Testis (tissue), 2 donors: ENCODE measurements at regions not wholly inside any gene's neighbourhood (a gene's known extent, or its start where the extent isn't known, plus 50 kb on each side); places are given as distances from the start of the nearest gene placed in this dataset.

Source experiments
- DNase-seq: peaks from one replicate; pipeline ENCODE4 v3.0.0-alpha.2; 2019
- H3K27ac ChIP-seq, 2 donors: fragments of 200-600 bp; sonication (generic); one replicate each; pipeline ENCODE4 v1.5.1; 2019
- H3K27me3 ChIP-seq: fragments of 200-600 bp; sonication (generic); one replicate; pipeline ENCODE4 v1.5.1; 2019
- H3K36me3 ChIP-seq: fragments of 200-600 bp; sonication (generic); one replicate; pipeline ENCODE4 v1.5.1; 2017; ENCODE audit warnings: low read depth; ENCODE audit errors: missing control alignments
- H3K4me1 ChIP-seq: fragments of 200-600 bp; sonication (generic); one replicate; pipeline ENCODE4 v1.5.1; 2019
- H3K4me3 ChIP-seq, 2 donors: fragments of 200-600 bp; sonication (generic); one replicate each; pipeline ENCODE4 v1.5.1; 2017 to 2019
- H3K9me3 ChIP-seq: fragments of 200-600 bp; sonication (generic); one replicate; pipeline ENCODE4 v1.5.1; 2017
- POLR2A ChIP-seq: fragments of 450-650 bp; IDR thresholded peaks from one replicate; pipeline ENCODE4 v1.6.1; 2017; ENCODE audit warnings: antibody characterized with exemption, mild to moderate bottlenecking, moderate library complexity
- WGBS, 2 donors: methylation state at CpG; one replicate each; pipeline ENCODE4 v1.1.5; 2018; 5-methylcytosine and 5-hydroxymethylcytosine counted together
- intact Hi-C: fragments of 100-400 bp; cut with DNase I; formaldehyde crosslinking; loops from one replicate; pipeline ENCODE4 v1.15.1; 2023; ENCODE audit warnings: low total_unique reads
- TF ChIP-seq, protein P1 (sequence below), 3 experiments: fragments of 450-650 bp in 2 of 3; fragments of 200-600 bp in 1 of 3; sonication (generic) in 1 of 3; IDR thresholded peaks; one replicate each; pipeline ENCODE4 v1.5.1; 2016 to 2019; ENCODE audit warnings: antibody characterized with exemption in 3 of 3, mild to moderate bottlenecking in 2 of 3, moderate library complexity in 1 of 3

DNA sequence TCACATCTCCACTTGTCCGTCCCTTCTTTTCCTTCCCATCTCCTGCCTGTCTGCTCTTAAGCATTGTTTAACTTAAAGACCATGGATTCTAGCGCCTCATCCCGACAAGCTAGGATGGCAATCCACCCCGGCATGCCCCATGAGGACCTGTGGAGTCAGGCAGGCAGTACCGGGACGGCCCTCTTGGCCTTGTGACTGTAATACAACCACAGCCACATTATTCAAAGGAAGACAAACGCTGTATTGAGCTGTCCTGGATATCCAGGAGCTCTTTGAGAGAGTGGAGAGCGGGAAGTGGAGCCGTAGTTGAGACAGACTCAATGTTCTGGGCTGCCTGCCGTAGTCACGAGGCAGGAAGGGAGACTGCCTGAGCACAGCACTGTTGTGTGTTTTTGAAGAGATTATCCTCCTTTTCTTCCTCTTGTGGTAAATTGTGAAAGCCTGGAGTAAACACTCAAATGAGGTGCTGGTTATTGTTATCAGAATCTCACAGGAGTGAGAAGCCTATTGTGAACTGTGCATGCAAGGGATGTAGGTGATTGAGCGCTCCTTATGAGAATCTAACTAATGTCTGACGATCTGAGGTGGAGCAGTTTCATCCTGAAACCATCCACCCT is 929.8 kb upstream of the CNTNAP5 start:
- Histone ChIP-seq H3K27ac (no peak overlapping the region), H3K4me3 (no peak overlapping the region), H3K36me3 (no peaks in the 10 kb centered on the region), H3K9me3 (no peaks in the 10 kb centered on the region), H3K27me3 (no peaks in the 10 kb centered on the region), H3K4me1 (no peaks in the 10 kb centered on the region)
- DNase-seq, result no peak
- no peak for TF ChIP-seq POLR2A
- TF ChIP-seq, protein P1, sequence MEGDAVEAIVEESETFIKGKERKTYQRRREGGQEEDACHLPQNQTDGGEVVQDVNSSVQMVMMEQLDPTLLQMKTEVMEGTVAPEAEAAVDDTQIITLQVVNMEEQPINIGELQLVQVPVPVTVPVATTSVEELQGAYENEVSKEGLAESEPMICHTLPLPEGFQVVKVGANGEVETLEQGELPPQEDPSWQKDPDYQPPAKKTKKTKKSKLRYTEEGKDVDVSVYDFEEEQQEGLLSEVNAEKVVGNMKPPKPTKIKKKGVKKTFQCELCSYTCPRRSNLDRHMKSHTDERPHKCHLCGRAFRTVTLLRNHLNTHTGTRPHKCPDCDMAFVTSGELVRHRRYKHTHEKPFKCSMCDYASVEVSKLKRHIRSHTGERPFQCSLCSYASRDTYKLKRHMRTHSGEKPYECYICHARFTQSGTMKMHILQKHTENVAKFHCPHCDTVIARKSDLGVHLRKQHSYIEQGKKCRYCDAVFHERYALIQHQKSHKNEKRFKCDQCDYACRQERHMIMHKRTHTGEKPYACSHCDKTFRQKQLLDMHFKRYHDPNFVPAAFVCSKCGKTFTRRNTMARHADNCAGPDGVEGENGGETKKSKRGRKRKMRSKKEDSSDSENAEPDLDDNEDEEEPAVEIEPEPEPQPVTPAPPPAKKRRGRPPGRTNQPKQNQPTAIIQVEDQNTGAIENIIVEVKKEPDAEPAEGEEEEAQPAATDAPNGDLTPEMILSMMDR (IDR thresholded peaks at IDR 0.05), result no peak
- intact Hi-C loops, result no loop called here
- WGBS, 2 donors, result 67 to 70% methylated on average over 12 to 13 of the region's 13 CpGs

DNA sequence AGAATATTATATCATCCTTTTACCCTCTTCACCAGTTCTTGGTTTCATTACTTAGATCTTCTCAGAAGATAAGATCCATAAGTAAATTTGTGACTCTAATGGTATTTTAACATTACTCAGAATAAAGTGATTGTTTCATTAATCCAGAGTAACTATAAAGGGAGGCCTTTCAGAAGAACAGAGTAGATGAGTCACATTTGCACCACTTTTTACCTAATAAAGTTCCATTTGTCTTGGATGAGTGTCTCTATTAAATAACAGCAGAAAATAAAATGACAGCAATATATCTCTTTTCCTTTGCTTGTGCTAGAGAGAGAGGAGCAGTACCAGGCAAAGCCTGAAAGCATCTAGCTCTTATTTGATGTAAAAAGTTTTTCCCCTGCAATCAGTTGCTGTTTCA is 926.5 kb upstream of the CNTNAP5 start:
- no peaks in the 10 kb centered on the region for H3K27me3 ChIP-seq
- H3K4me3 ChIP-seq, result no peak overlapping the region
- no peaks in the 10 kb centered on the region for H3K36me3 ChIP-seq
- H3K9me3 ChIP-seq, result no peaks in the 10 kb centered on the region
- intact Hi-C loops, result no loop called here
- no peak for DNase-seq
- TF ChIP-seq, protein P1 (IDR thresholded peaks at IDR 0.05), result no peak
- no peak for TF ChIP-seq POLR2A
- no peak overlapping the region for H3K27ac ChIP-seq
- H3K4me1 ChIP-seq, result no peaks in the 10 kb centered on the region

DNA sequence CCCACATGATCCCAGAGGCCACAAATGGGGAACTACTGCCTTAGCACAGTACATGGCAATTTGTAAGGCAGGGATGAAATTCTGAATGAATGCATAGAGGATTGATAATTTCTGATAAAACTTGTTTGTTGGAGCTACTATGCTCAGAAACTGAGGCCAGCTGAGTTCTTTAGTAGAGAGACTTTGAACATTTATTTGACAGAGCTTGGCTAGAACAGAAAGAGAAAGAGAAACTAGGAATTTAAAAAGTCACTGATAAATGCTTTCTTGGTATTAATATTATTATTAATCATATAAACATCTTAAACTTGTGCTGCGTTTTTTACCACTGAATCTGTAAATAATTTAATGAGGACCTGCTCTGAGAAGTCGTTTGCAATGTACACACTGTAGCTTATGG is 923.7 kb upstream of the CNTNAP5 start:
- H3K36me3 ChIP-seq, result no peaks in the 10 kb centered on the region
- H3K4me3 ChIP-seq, result no peak overlapping the region
- 74 to 79% methylated on average over 2 of the region's 2 CpGs for WGBS, 2 donors
- no peaks in the 10 kb centered on the region for H3K4me1 ChIP-seq
- TF ChIP-seq POLR2A, result no peak
- TF ChIP-seq, protein P1 (IDR thresholded peaks at IDR 0.05), result no peak
- H3K27me3 ChIP-seq, result no peaks in the 10 kb centered on the region
- no peaks in the 10 kb centered on the region for H3K9me3 ChIP-seq
- no peak overlapping the region for H3K27ac ChIP-seq
- DNase-seq, result no peak
- intact Hi-C loops, result no loop called here

DNA sequence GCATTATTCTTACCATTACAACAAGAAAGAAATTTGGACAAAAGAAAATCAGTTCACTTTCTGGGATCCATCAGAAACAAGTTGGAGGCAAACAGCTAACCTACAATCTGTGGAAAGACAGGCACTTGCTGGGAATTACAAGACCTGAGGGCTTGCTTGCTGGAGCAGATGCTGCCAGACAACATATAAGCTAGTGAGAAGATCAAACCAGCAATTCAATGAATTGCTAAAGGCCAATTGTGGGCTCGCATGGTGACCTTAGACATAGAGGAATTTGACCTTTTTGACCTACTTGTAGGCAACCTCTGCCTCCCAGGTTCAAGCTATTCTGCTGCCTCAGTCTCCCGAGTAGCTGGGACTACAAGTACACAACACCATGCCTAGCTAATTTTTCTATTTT is 921.2 kb upstream of the CNTNAP5 start:
- no peaks in the 10 kb centered on the region for H3K9me3 ChIP-seq
- no peak for TF ChIP-seq POLR2A
- TF ChIP-seq, protein P1 (IDR thresholded peaks at IDR 0.05), result no peak
- intact Hi-C loops, result no loop called here
- no peak for DNase-seq
- 63 to 67% methylated on average over 2 of the region's 2 CpGs for WGBS, 2 donors
- H3K27ac ChIP-seq, result no peak overlapping the region
- H3K27me3 ChIP-seq, result no peaks in the 10 kb centered on the region
- H3K4me1 ChIP-seq, result no peaks in the 10 kb centered on the region
- no peaks in the 10 kb centered on the region for H3K36me3 ChIP-seq
- no peak overlapping the region for H3K4me3 ChIP-seq

DNA sequence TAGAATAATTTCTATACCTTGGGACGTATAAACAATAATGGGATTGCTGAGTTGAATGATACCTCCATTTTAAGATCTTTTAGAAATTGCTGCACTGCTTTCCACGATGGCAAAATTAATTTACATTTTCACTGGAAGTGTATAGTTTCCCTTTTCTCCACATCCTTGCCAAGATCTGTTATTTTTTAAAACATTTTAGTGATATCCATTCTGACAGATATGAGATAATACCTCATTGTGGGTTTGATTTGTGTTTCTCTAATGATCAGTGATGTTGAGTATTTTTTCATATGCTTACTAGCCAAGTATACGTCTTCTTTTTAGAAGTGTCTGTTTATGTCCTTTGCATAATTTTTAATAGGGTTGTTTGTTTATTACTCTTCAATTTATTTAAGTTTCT is 908.5 kb upstream of the CNTNAP5 start:
- DNase-seq, result no peak
- no peaks in the 10 kb centered on the region for H3K9me3 ChIP-seq
- no peak overlapping the region for H3K4me3 ChIP-seq
- H3K36me3 ChIP-seq, result no peaks in the 10 kb centered on the region
- H3K4me1 ChIP-seq, result no peaks in the 10 kb centered on the region
- TF ChIP-seq, protein P1 (IDR thresholded peaks at IDR 0.05), result no peak
- TF ChIP-seq POLR2A, result no peak
- no peak overlapping the region for H3K27ac ChIP-seq
- H3K27me3 ChIP-seq, result no peaks in the 10 kb centered on the region
- WGBS, 2 donors, result 71 to 82% methylated on average over 3 of the region's 3 CpGs
- intact Hi-C loops, result no loop called here
